Keratinocyte (primary cell): ENCODE measurements at regions not wholly inside any gene's neighbourhood (a gene's known extent, or its start where the extent isn't known, plus 50 kb on each side); places are given as distances from the start of the nearest gene placed in this dataset.

Experiments used
- DNase-seq: peaks from one replicate; pipeline ENCODE4 v3.0.0-alpha.2; 2011; ENCODE audit warnings: low read depth, missing footprints, low spot score
- FAIRE-seq: peaks from 2 replicates; lab custom pipeline; 2011; peaks lifted over from hg19 to GRCh38; lab: Jason Lieb, UNC
- H2AFZ ChIP-seq: 2 replicates; pipeline ENCODE4 v1.6.0; 2012; ENCODE audit warnings: low read length, control low read depth, inconsistent platforms; ENCODE audit not compliant: control insufficient read depth
- H3K27ac ChIP-seq: 2 replicates; pipeline ENCODE4 v1.5.1; 2011; ENCODE audit warnings: low read length; ENCODE audit not compliant: control insufficient read depth, insufficient read depth
- H3K27me3 ChIP-seq: 3 replicates; pipeline ENCODE4 v1.6.0; 2011; ENCODE audit warnings: low read length; ENCODE audit not compliant: control insufficient read depth, insufficient read depth; ENCODE audit errors: extremely low read depth
- H3K36me3 ChIP-seq, 2 experiments: 2 replicates in 1 of 2; 3 replicates in 1 of 2; pipeline ENCODE4 v1.5.1; 2011; ENCODE audit warnings: low read length in 2 of 2, mild to moderate bottlenecking in 1 of 2; ENCODE audit not compliant: control insufficient read depth in 2 of 2, insufficient read depth in 2 of 2; ENCODE audit errors: extremely low read depth in 1 of 2
- H3K4me1 ChIP-seq: 3 replicates; pipeline ENCODE4 v1.5.1; 2011; ENCODE audit warnings: low read length; ENCODE audit not compliant: control insufficient read depth, insufficient read depth; ENCODE audit errors: extremely low read depth
- H3K4me2 ChIP-seq: 3 replicates; pipeline ENCODE4 v1.6.0; 2011; ENCODE audit warnings: low read depth, low read length; ENCODE audit not compliant: control insufficient read depth, insufficient read depth; ENCODE audit errors: extremely low read depth
- H3K4me3 ChIP-seq, 3 experiments: fragments of 200-600 bp in 1 of 3; sonication (generic) in 1 of 3; 2 replicates in 2 of 3; 3 replicates in 1 of 3; pipeline ENCODE4 v1.5.1; 2011 to 2016; ENCODE audit warnings: low read length in 3 of 3, mild to moderate bottlenecking in 3 of 3, control low read depth in 2 of 3, inconsistent platforms in 1 of 3, low read depth in 1 of 3, mixed read lengths in 1 of 3, mixed run types in 1 of 3, moderate library complexity in 1 of 3; ENCODE audit not compliant: control insufficient read depth in 2 of 3, insufficient read depth in 2 of 3; ENCODE audit errors: extremely low read depth in 1 of 3
- H3K79me2 ChIP-seq: 2 replicates; pipeline ENCODE4 v1.6.0; 2012; ENCODE audit warnings: low read length; ENCODE audit not compliant: control insufficient read depth, insufficient read depth
- H3K9ac ChIP-seq: 3 replicates; pipeline ENCODE4 v1.6.0; 2011; ENCODE audit warnings: low read length; ENCODE audit not compliant: control insufficient read depth, insufficient read depth; ENCODE audit errors: extremely low read depth
- H3K9me1 ChIP-seq: 3 replicates; pipeline ENCODE4 v1.6.0; 2011; ENCODE audit warnings: low read length; ENCODE audit not compliant: control insufficient read depth, insufficient read depth; ENCODE audit errors: extremely low read depth
- H3K9me3 ChIP-seq: 2 replicates; pipeline ENCODE4 v1.5.1; 2012; ENCODE audit warnings: low read depth, low read length; ENCODE audit not compliant: control insufficient read depth
- H4K20me1 ChIP-seq: 3 replicates; pipeline ENCODE4 v1.6.0; 2011; ENCODE audit warnings: low read length; ENCODE audit not compliant: control insufficient read depth, insufficient read depth; ENCODE audit errors: extremely low read depth
- CTCF ChIP-seq, 3 experiments: IDR thresholded peaks in 1 of 3; conservative IDR thresholded peaks in 1 of 3; optimal IDR thresholded peaks in 1 of 3; 2 replicates in 2 of 3; 3 replicates in 1 of 3; pipeline versions ENCODE3 to v1.5.1; 2011; ENCODE audit warnings: low read length in 3 of 3, mild to moderate bottlenecking in 3 of 3, moderate library complexity in 2 of 3, control low read depth in 1 of 3, inconsistent platforms in 1 of 3; ENCODE audit not compliant: insufficient read depth in 2 of 3; ENCODE audit errors: extremely low read depth in 1 of 3
- EZH2 ChIP-seq: IDR thresholded peaks from one replicate; pipeline ENCODE4 v1.6.1; 2012; ENCODE audit warnings: inconsistent platforms, mild to moderate bottlenecking, low read length, moderate library complexity
- dilution Hi-C: fragments of 300-500 bp; cut with MboI; formaldehyde crosslinking; loops from one replicate; pipeline ENCODE4 v1.7.0; 2020; ENCODE audit warnings: low sequenced_read_pairs; ENCODE audit not compliant: extremely low pct_ligation_motif_present

GRCh38 chr20:60541991-60542390 is 583.8 kb downstream of the CDH26 start:
- dilution Hi-C loops: no loop called here
- H3K79me2 ChIP-seq: no peaks in the 10 kb centered on the region
- no peaks in the 10 kb centered on the region for H3K36me3 ChIP-seq
- H4K20me1 ChIP-seq: no peaks in the 10 kb centered on the region
- no peaks in the 10 kb centered on the region for H3K9me1 ChIP-seq
- H2AFZ ChIP-seq: no peak overlapping the region
- H3K27ac ChIP-seq: no peak overlapping the region
- H3K9ac ChIP-seq: no peak overlapping the region
- H3K9me3 ChIP-seq: no peaks in the 10 kb centered on the region
- no peak overlapping the region for H3K4me3 ChIP-seq
- no peaks in the 10 kb centered on the region for H3K4me1 ChIP-seq
- FAIRE-seq: no peak
- TF ChIP-seq EZH2 (no peak), CTCF (optimal IDR thresholded peaks at IDR 0.05 in 1 of 3, IDR thresholded peaks at IDR 0.05 in 1 of 3, conservative IDR thresholded peaks at IDR 0.05 in 1 of 3; ENCODE audit: extremely low read depth in 1 of 3, insufficient read depth in 2 of 3, low read length in 3 of 3) (no peak)
- DNase-seq: no peak
- no peak overlapping the region for H3K4me2 ChIP-seq
- peaks cover 2% of the 10 kb centered on the region for H3K27me3 ChIP-seq

- no peaks in the 10 kb centered on the region for H3K9me3 ChIP-seq
- DNase-seq: no peak
- TF ChIP-seq EZH2: no peak
- H3K79me2 ChIP-seq: no peaks in the 10 kb centered on the region
- H3K9ac ChIP-seq: no peak overlapping the region
- H3K4me1 ChIP-seq: no peaks in the 10 kb centered on the region
- no peaks in the 10 kb centered on the region for H3K36me3 ChIP-seq
- no peaks in the 10 kb centered on the region for H3K9me1 ChIP-seq
- H3K4me3 ChIP-seq: no peak overlapping the region
- H2AFZ ChIP-seq: no peak overlapping the region
- dilution Hi-C loops: no loop called here
- H3K27me3 ChIP-seq: peaks cover 2% of the 10 kb centered on the region
- no peak overlapping the region for H3K27ac ChIP-seq
- no peak overlapping the region for H3K4me2 ChIP-seq
- FAIRE-seq: no peak
- no peaks in the 10 kb centered on the region for H4K20me1 ChIP-seq
Measured at GRCh38 chr20:60543598-60543997, 585.4 kb downstream of the CDH26 start.

GRCh38 chr20:60553095-60553494 is 594.9 kb downstream of the CDH26 start:
- Histone ChIP-seq H3K79me2 (no peaks in the 10 kb centered on the region), H4K20me1 (no peaks in the 10 kb centered on the region), H3K27ac (no peak overlapping the region), H3K9ac (no peak overlapping the region), H3K27me3 (peaks cover 7% of the 10 kb centered on the region), H3K9me1 (no peaks in the 10 kb centered on the region), H3K4me2 (no peak overlapping the region), H3K36me3 (no peaks in the 10 kb centered on the region), H3K4me3 (no peak overlapping the region), H3K9me3 (no peaks in the 10 kb centered on the region), H2AFZ (no peak overlapping the region), H3K4me1 (no peaks in the 10 kb centered on the region)
- dilution Hi-C loops: no loop called here
- DNase-seq (no peak), FAIRE-seq (no peak)
- no peak for TF ChIP-seq EZH2
- no peak for TF ChIP-seq CTCF (optimal IDR thresholded peaks at IDR 0.05 in 1 of 3, IDR thresholded peaks at IDR 0.05 in 1 of 3, conservative IDR thresholded peaks at IDR 0.05 in 1 of 3; ENCODE audit: extremely low read depth in 1 of 3, insufficient read depth in 2 of 3, low read length in 3 of 3)
